GM23338 (cell line): ENCODE measurements at regions not wholly inside any gene's neighbourhood (a gene's known extent, or its start where the extent isn't known, plus 50 kb on each side); places are given as distances from the start of the nearest gene placed in this dataset.

Source experiments
- ATAC-seq: fragments of 200-7000 bp; cut with Tn5 transposase; 3 replicates; pipeline ENCODE4 v1.9.1; 2020
- DNase-seq: peaks from one replicate; pipeline ENCODE4 v3.0.0-alpha.2; 2015; ENCODE audit warnings: low spot score
- H2AFZ ChIP-seq: fragments of 200-600 bp; sonication (generic); 2 replicates; pipeline ENCODE4 v1.8.0; 2016; ENCODE audit warnings: antibody characterized with exemption, mild to moderate bottlenecking, moderate library complexity
- H3F3A ChIP-seq: fragments of 200-600 bp; sonication (generic); replicated peaks from 2 replicates; pipeline ENCODE4 v1.8.0; 2017; ENCODE audit warnings: antibody characterized with exemption, mixed run types, low read depth
- H3K27ac ChIP-seq: fragments of 200-600 bp; sonication (generic); 2 replicates; pipeline ENCODE4 v1.6.1; 2016; ENCODE audit warnings: low read depth
- H3K27me3 ChIP-seq: fragments of 200-600 bp; sonication (generic); 2 replicates; pipeline ENCODE4 v1.8.0; 2016; ENCODE audit warnings: mild to moderate bottlenecking, mixed run types, moderate library complexity; ENCODE audit not compliant: insufficient read depth
- H3K36me3 ChIP-seq: fragments of 200-600 bp; sonication (generic); 2 replicates; pipeline ENCODE4 v1.8.0; 2016; ENCODE audit warnings: mild to moderate bottlenecking; ENCODE audit not compliant: insufficient read depth
- H3K4me1 ChIP-seq: fragments of 200-600 bp; sonication (generic); 2 replicates; pipeline ENCODE4 v1.8.0; 2016; ENCODE audit warnings: mild to moderate bottlenecking, moderate library complexity; ENCODE audit not compliant: insufficient read depth
- H3K4me2 ChIP-seq: fragments of 200-600 bp; sonication (generic); 2 replicates; pipeline ENCODE4 v1.7.1; 2017; ENCODE audit warnings: mixed run types
- H3K4me3 ChIP-seq: fragments of 200-600 bp; sonication (generic); 2 replicates; pipeline ENCODE4 v1.6.1; 2016; ENCODE audit warnings: mixed run types
- H3K79me2 ChIP-seq: fragments of 200-600 bp; sonication (generic); replicated peaks from 2 replicates; pipeline ENCODE4 v1.8.0; 2017; ENCODE audit warnings: mild to moderate bottlenecking; ENCODE audit not compliant: insufficient read depth
- H3K9me2 ChIP-seq: fragments of 200-600 bp; sonication (generic); 2 replicates; pipeline ENCODE4 v1.8.0; 2017; ENCODE audit not compliant: insufficient read depth
- H4K20me1 ChIP-seq: fragments of 200-600 bp; sonication (generic); replicated peaks from 2 replicates; pipeline ENCODE4 v1.8.0; 2017; ENCODE audit warnings: mild to moderate bottlenecking; ENCODE audit not compliant: insufficient read depth
- H3K27ac Mint-ChIP-seq: 2 replicates; pipeline ENCODE4 v1.8.0; 2020; ENCODE audit warnings: inconsistent platforms, mild to moderate bottlenecking, moderate library complexity, mixed read lengths
- H3K27me3 Mint-ChIP-seq: 3 replicates; pipeline ENCODE4 v1.8.0; 2022; ENCODE audit warnings: low read depth, mild to moderate bottlenecking, moderate library complexity, mixed read lengths, inconsistent platforms; ENCODE audit not compliant: insufficient read depth, poor library complexity
- H3K36me3 Mint-ChIP-seq: 3 replicates; pipeline ENCODE4 v1.8.0; 2021; ENCODE audit warnings: low read depth, mild to moderate bottlenecking, inconsistent platforms, moderate library complexity, mixed read lengths
- H3K4me1 Mint-ChIP-seq: 3 replicates; pipeline ENCODE4 v1.8.0; 2020; ENCODE audit warnings: mild to moderate bottlenecking, inconsistent platforms, mixed read lengths
- H3K4me3 Mint-ChIP-seq: 3 replicates; pipeline ENCODE4 v1.8.0; 2021; ENCODE audit warnings: moderate library complexity, mild to moderate bottlenecking, inconsistent platforms, mixed read lengths
- H3K9me3 Mint-ChIP-seq: 3 replicates; pipeline ENCODE4 v1.8.0; 2020; ENCODE audit warnings: moderate library complexity, mild to moderate bottlenecking, inconsistent platforms, mixed read lengths
- CREB1 ChIP-seq: fragments of 250-450 bp; sonication (Bioruptor Pico); IDR thresholded peaks from 2 replicates; pipeline ENCODE4 v1.5.0; 2020; ENCODE audit warnings: low read depth, mild to moderate bottlenecking, moderate library complexity
- CTCF ChIP-seq, 2 experiments: fragments of 200-600 bp in 1 of 2; sonication (generic) in 1 of 2; conservative IDR thresholded peaks; 2 replicates each; pipeline versions ENCODE4 v1.5.1 to v1.6.1; 2016 to 2017; ENCODE audit warnings: antibody characterized with exemption in 2 of 2, low read depth in 2 of 2, mild to moderate bottlenecking in 2 of 2, moderate library complexity in 1 of 2
- ETS1 ChIP-seq: IDR thresholded peaks from 2 replicates; pipeline ENCODE4 v1.6.1; 2016; ENCODE audit warnings: antibody characterized with exemption
- EZH2 ChIP-seq: fragments of 200-600 bp; sonication (generic); IDR thresholded peaks from one replicate; pipeline ENCODE4 v1.8.0; 2017; ENCODE audit warnings: antibody characterized with exemption, mild to moderate bottlenecking, low read depth; ENCODE audit not compliant: unreplicated experiment
- EZH2phosphoT487 ChIP-seq: fragments of 200-600 bp; sonication (generic); IDR thresholded peaks from one replicate; pipeline ENCODE4 v1.8.1; 2018; ENCODE audit warnings: antibody characterized with exemption; ENCODE audit not compliant: unreplicated experiment
- JUNB ChIP-seq: IDR thresholded peaks from one replicate; pipeline ENCODE4 v1.6.1; 2016; ENCODE audit warnings: antibody characterized with exemption; ENCODE audit not compliant: unreplicated experiment
- NANOG ChIP-seq: IDR thresholded peaks from 2 replicates; pipeline ENCODE4 v1.6.1; 2016; ENCODE audit warnings: antibody characterized with exemption, borderline replicate concordance
- POLR2AphosphoS5 ChIP-seq: IDR thresholded peaks from 2 replicates; pipeline ENCODE4 v1.6.1; 2016; ENCODE audit warnings: antibody characterized with exemption, low read depth
- REST ChIP-seq: IDR thresholded peaks from one replicate; pipeline ENCODE4 v1.6.1; 2018; ENCODE audit warnings: antibody characterized with exemption; ENCODE audit not compliant: unreplicated experiment
- STAT1 ChIP-seq: IDR thresholded peaks from one replicate; pipeline ENCODE4 v1.6.1; 2016; ENCODE audit warnings: antibody characterized with exemption; ENCODE audit not compliant: unreplicated experiment
- ZNF114 ChIP-seq: fragments of 250-450 bp; sonication (Bioruptor Pico); IDR thresholded peaks from 2 replicates; pipeline ENCODE4 v1.5.0; 2020; ENCODE audit warnings: mild to moderate bottlenecking, moderate library complexity
- ZNF331 ChIP-seq: fragments of 250-450 bp; sonication (Bioruptor Pico); IDR thresholded peaks from 2 replicates; pipeline ENCODE4 v1.5.0; 2020; ENCODE audit warnings: low read depth, mild to moderate bottlenecking, moderate library complexity
- ZNF462 ChIP-seq: fragments of 250-450 bp; sonication (Bioruptor Pico); IDR thresholded peaks from 2 replicates; pipeline ENCODE4 v1.5.0; 2020; ENCODE audit warnings: mild to moderate bottlenecking, moderate library complexity

GRCh38 chr15:77695548-77695947 lies 62.8 kb upstream of the LINGO1 start:
- Mint-ChIP-seq H3K36me3 (no peaks in the 10 kb centered on the region), H3K4me3 (no peak overlapping the region), H3K9me3 (no peaks in the 10 kb centered on the region), H3K27ac (no peak overlapping the region), H3K4me1 (peaks cover 15% of the 10 kb centered on the region), H3K27me3 (peaks cover 12% of the 10 kb centered on the region)
- TF ChIP-seq CREB1 (CRISPR knock-in tag), result no peak
- TF ChIP-seq ETS1, result no peak
- TF ChIP-seq ZNF114 (CRISPR knock-in tag), result no peak
- no peak for TF ChIP-seq EZH2phosphoT487
- no peak for TF ChIP-seq REST
- no peak for TF ChIP-seq ZNF462 (CRISPR knock-in tag)
- TF ChIP-seq CTCF (conservative IDR thresholded peaks at IDR 0.05; ENCODE audit: low read depth in 2 of 2), result no peak
- no peak for TF ChIP-seq EZH2
- TF ChIP-seq POLR2AphosphoS5, result no peak
- no peak for TF ChIP-seq JUNB
- no peak for TF ChIP-seq ZNF331 (CRISPR knock-in tag)
- no peak for TF ChIP-seq NANOG
- TF ChIP-seq STAT1, result no peak
- no peaks in the 10 kb centered on the region for H3K27me3 ChIP-seq
- DNase-seq (no peak), ATAC-seq (no peak)
- no peaks in the 10 kb centered on the region for H3K9me2 ChIP-seq
- H3K4me2 ChIP-seq, result no peak overlapping the region
- H4K20me1 ChIP-seq, result no peaks in the 10 kb centered on the region
- no peaks in the 10 kb centered on the region for H3K4me1 ChIP-seq
- no peak overlapping the region for H3K27ac ChIP-seq
- H3K36me3 ChIP-seq, result no peaks in the 10 kb centered on the region
- no peak overlapping the region for H2AFZ ChIP-seq
- no peaks in the 10 kb centered on the region; the same call in 1 of the 2 replicates for H3F3A ChIP-seq
- H3K79me2 ChIP-seq, result no peaks in the 10 kb centered on the region
- no peak overlapping the region for H3K4me3 ChIP-seq
